Vagina (tissue), 2 donors: ENCODE measurements at regions not wholly inside any gene's neighbourhood (a gene's known extent, or its start where the extent isn't known, plus 50 kb on each side); places are given as distances from the start of the nearest gene placed in this dataset.

Experiments used
- DNase-seq, 2 donors: peaks; one replicate each; pipeline ENCODE4 v3.0.0-alpha.2; 2017; ENCODE audit errors: extremely low spot score in 2 of 2
- H3K27ac ChIP-seq: fragments of 200-600 bp; sonication (generic); one replicate; pipeline ENCODE4 v1.5.1; 2019
- H3K27me3 ChIP-seq: fragments of 200-600 bp; sonication (generic); one replicate; pipeline ENCODE4 v1.5.1; 2019
- H3K36me3 ChIP-seq, 2 donors: fragments of 200-600 bp; sonication (generic); one replicate each; pipeline ENCODE4 v1.5.1; 2017 to 2019
- H3K4me1 ChIP-seq: fragments of 200-600 bp; sonication (generic); one replicate; pipeline ENCODE4 v1.5.1; 2019
- H3K4me3 ChIP-seq, 2 donors: fragments of 200-600 bp; sonication (generic); 1 replicate in 1 of 2; 2 replicates in 1 of 2; pipeline ENCODE4 v1.5.1; 2016 to 2019
- H3K9me3 ChIP-seq: fragments of 200-600 bp; sonication (generic); one replicate; pipeline ENCODE4 v1.5.1; 2019
- POLR2A ChIP-seq, 2 donors: fragments of 450-650 bp; IDR thresholded peaks; one replicate each; pipeline ENCODE4 v1.6.1; 2017; ENCODE audit warnings: antibody characterized with exemption in 2 of 2, mild to moderate bottlenecking in 2 of 2, moderate library complexity in 2 of 2
- POLR2AphosphoS5 ChIP-seq, 2 donors: sonication (generic); formaldehyde crosslinking; IDR thresholded peaks; one replicate each; pipeline ENCODE4 v1.9.0; 2017; ENCODE audit warnings: antibody characterized with exemption in 2 of 2, mild to moderate bottlenecking in 2 of 2, low read depth in 1 of 2; ENCODE audit not compliant: insufficient read depth in 1 of 2
- intact Hi-C: fragments of 100-400 bp; cut with DNase I; formaldehyde crosslinking; loops from one replicate; pipeline ENCODE4 v1.15.1; 2023
- TF ChIP-seq, protein P1 (sequence below), 3 experiments: fragments of 450-650 bp in 2 of 3; fragments of 200-600 bp in 1 of 3; sonication (generic) in 1 of 3; IDR thresholded peaks; one replicate each; pipeline ENCODE4 v1.5.1; 2017 to 2019; ENCODE audit warnings: antibody characterized with exemption in 3 of 3, mild to moderate bottlenecking in 2 of 3, moderate library complexity in 2 of 3

DNA sequence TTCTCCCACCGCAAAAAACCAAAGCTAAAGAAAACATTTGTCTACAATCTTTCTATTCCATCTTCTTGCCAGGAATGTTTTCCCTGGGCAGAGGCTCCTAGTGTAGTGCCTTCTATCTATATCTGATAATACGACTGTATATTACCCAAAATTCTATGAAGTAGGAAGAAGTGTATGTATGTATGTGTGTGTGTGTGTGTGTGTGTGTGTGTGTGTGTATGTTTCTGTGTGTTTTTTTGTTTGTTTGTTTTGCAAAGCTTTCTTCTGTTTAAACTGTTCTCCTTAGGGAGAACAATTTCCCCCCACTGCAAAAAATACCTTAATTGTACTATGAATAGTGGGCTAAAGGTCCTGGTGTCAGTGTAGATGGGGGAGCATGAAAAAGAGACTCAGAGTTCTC is 312.6 kb upstream of the CITED2 start:
- no peak for TF ChIP-seq POLR2AphosphoS5 (IDR thresholded peaks at IDR 0.05; ENCODE audit: insufficient read depth in 1 of 2, low read depth in 1 of 2)
- no peak for TF ChIP-seq POLR2A (IDR thresholded peaks at IDR 0.05)
- TF ChIP-seq, protein P1, sequence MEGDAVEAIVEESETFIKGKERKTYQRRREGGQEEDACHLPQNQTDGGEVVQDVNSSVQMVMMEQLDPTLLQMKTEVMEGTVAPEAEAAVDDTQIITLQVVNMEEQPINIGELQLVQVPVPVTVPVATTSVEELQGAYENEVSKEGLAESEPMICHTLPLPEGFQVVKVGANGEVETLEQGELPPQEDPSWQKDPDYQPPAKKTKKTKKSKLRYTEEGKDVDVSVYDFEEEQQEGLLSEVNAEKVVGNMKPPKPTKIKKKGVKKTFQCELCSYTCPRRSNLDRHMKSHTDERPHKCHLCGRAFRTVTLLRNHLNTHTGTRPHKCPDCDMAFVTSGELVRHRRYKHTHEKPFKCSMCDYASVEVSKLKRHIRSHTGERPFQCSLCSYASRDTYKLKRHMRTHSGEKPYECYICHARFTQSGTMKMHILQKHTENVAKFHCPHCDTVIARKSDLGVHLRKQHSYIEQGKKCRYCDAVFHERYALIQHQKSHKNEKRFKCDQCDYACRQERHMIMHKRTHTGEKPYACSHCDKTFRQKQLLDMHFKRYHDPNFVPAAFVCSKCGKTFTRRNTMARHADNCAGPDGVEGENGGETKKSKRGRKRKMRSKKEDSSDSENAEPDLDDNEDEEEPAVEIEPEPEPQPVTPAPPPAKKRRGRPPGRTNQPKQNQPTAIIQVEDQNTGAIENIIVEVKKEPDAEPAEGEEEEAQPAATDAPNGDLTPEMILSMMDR (IDR thresholded peaks at IDR 0.05): no peak
- no peaks in the 10 kb centered on the region for H3K9me3 ChIP-seq
- H3K27ac ChIP-seq: no peak overlapping the region
- H3K4me1 ChIP-seq: no peaks in the 10 kb centered on the region
- no peaks in the 10 kb centered on the region for H3K27me3 ChIP-seq
- intact Hi-C loops: no loop called here
- H3K4me3 ChIP-seq: no peak overlapping the region
- DNase-seq: no peak
- H3K36me3 ChIP-seq: no peaks in the 10 kb centered on the region

DNA sequence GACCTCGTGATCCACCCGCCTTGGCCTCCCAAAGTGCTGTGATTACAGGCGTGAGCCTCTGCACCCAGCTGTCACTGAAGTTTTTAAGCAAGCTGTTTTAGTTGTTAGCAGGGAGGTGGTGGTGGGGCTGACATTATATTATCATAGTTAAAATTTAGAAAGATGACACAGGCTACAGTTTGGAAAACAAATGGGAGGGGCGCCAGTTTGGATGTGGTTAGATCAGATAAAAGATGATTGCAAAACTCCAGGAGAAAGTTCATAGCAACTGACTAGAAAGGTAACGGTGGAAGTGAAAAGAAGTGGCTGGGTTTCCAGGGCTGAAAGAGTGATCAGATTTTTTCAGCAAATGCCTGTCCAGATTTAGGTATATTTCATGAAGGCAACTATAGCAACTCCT is 311.9 kb upstream of the CITED2 start:
- no peak for DNase-seq
- H3K27ac ChIP-seq: no peak overlapping the region

DNA sequence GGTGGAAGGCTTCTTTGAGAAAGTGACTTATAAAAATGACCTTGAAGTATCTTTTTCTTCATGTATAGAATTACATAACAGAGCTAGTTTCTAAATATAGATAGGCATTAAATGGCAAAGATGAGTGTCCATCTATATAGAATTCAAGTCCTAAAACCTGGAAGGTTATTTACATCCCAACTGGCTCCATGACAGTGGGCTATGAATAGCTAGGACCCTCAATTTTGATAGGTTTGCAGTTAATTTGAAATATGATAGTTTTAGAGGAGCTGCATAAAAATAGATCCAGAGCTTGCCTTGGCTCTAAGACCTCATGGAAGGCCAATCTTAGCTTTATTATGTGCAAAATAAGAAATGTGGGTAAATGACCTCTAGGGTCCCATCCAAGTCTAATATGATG is 310.6 kb upstream of the CITED2 start:
- Histone ChIP-seq H3K4me3 (no peak overlapping the region), H3K9me3 (no peaks in the 10 kb centered on the region), H3K27ac (no peak overlapping the region), H3K27me3 (no peaks in the 10 kb centered on the region), H3K36me3 (no peaks in the 10 kb centered on the region), H3K4me1 (no peaks in the 10 kb centered on the region)
- intact Hi-C loops: no loop called here
- DNase-seq: no peak
- TF ChIP-seq, protein P1 (IDR thresholded peaks at IDR 0.05): no peak
- no peak for TF ChIP-seq POLR2A (IDR thresholded peaks at IDR 0.05)
- no peak for TF ChIP-seq POLR2AphosphoS5 (IDR thresholded peaks at IDR 0.05; ENCODE audit: insufficient read depth in 1 of 2, low read depth in 1 of 2)

More for the DNA sequence above, 311.9 kb upstream of the CITED2 start:
- TF ChIP-seq POLR2A (IDR thresholded peaks at IDR 0.05): no peak
- TF ChIP-seq, protein P1 (IDR thresholded peaks at IDR 0.05): no peak
- no peak for TF ChIP-seq POLR2AphosphoS5 (IDR thresholded peaks at IDR 0.05; ENCODE audit: insufficient read depth in 1 of 2, low read depth in 1 of 2)
- intact Hi-C loops: no loop called here
- H3K27me3 ChIP-seq: no peaks in the 10 kb centered on the region
- H3K4me1 ChIP-seq: no peaks in the 10 kb centered on the region
- H3K9me3 ChIP-seq: no peaks in the 10 kb centered on the region
- H3K36me3 ChIP-seq: no peaks in the 10 kb centered on the region
- H3K4me3 ChIP-seq: no peak overlapping the region

DNA sequence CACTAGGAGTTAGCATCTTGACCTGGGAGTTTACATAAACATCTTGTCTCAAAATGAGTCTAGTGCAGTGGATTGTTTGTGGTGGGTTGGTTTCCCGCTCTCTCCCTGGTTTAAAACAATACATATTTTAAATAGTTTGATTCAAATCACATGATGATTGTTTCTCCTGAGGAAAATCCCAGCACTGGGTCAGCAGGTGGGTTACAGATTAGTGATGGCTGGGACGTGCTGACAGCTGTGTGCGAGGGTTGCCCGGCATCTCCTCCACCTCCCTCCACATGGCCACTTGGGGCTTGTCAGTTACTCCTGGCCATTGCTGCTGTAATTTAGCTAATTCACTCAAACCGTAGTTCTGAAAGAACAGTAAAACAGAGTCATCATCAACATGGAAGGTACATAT is 306.4 kb upstream of the CITED2 start:
- TF ChIP-seq, protein P1 (IDR thresholded peaks at IDR 0.05): no peak
- TF ChIP-seq POLR2AphosphoS5 (IDR thresholded peaks at IDR 0.05; ENCODE audit: insufficient read depth in 1 of 2, low read depth in 1 of 2) (no peak), POLR2A (IDR thresholded peaks at IDR 0.05) (no peak)
- no peaks in the 10 kb centered on the region for H3K4me1 ChIP-seq
- no peak overlapping the region for H3K4me3 ChIP-seq
- no peaks in the 10 kb centered on the region for H3K27me3 ChIP-seq
- no peaks in the 10 kb centered on the region for H3K36me3 ChIP-seq
- DNase-seq: no peak
- no peaks in the 10 kb centered on the region for H3K9me3 ChIP-seq
- H3K27ac ChIP-seq: no peak overlapping the region
- intact Hi-C loops: no loop called here

DNA sequence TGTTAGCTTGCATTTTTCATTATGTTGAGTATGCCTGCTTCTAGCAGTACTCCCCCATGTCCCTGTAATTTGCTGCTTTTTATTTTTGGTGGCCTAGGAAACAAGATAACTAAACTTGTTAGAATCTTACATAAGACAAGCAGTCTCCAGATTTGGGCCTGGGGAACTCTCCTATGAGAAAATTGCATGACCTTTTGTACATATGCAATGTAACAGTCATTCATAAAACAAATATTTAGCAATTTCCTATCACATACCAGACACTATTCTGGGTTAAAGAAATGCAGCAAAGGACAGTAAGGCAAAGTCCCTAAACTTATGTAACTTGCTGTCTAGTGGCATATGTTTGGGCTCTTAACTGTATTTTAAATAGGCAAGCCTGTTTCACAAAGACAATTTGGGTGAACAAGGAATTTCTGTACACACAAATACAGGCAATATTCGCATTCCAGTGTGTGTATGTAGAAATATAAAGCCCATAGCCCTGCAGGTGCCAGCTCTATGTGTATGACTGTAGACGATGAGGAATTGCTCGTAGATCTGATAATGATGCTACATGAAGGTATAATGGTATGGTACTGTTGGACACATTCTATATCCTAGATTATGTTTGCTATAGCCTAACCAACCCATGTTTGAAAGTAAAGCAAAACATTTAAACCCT is 305.2 kb upstream of the CITED2 start:
- no peak overlapping the region for H3K27ac ChIP-seq
- H3K9me3 ChIP-seq: no peaks in the 10 kb centered on the region
- H3K4me3 ChIP-seq: no peak overlapping the region
- no peak for TF ChIP-seq POLR2A (IDR thresholded peaks at IDR 0.05)
- H3K36me3 ChIP-seq: no peaks in the 10 kb centered on the region
- no peaks in the 10 kb centered on the region for H3K27me3 ChIP-seq
- intact Hi-C loops: no loop called here
- no peak for DNase-seq
- no peaks in the 10 kb centered on the region for H3K4me1 ChIP-seq
